Endothelial cell of umbilical vein (primary cell): ENCODE measurements at regions not wholly inside any gene's neighbourhood (a gene's known extent, or its start where the extent isn't known, plus 50 kb on each side); places are given as distances from the start of the nearest gene placed in this dataset.

Source experiments
- BruUV-seq: library from RNA; stranded (reverse); fragments of 400-500 nt; replicated peaks from 2 replicates; lab custom pipeline; 2021; lab: Mats Ljungman, UMichigan
- CTCF ChIA-PET: fragments of 300-600, 350-600 bp; sonication (Branson Sonifier 250); formaldehyde crosslinking; loops from one replicate; lab custom pipeline; 2021; ENCODE audit warnings: antibody characterized with exemption, inconsistent platforms; lab: Charles Lee
- POLR2A ChIA-PET: fragments of 300-600, 350-600 bp; sonication (Branson Sonifier 250); formaldehyde crosslinking; loops from one replicate; lab custom pipeline; 2021; ENCODE audit warnings: antibody characterized with exemption, inconsistent platforms; lab: Charles Lee
- DNase-seq: peaks from one replicate; pipeline ENCODE4 v3.0.0-alpha.2; 2011; ENCODE audit warnings: low read depth, low spot score
- FAIRE-seq: peaks from 2 replicates; lab custom pipeline; 2011; peaks lifted over from hg19 to GRCh38; lab: Jason Lieb, UNC
- H2AFZ ChIP-seq: 2 replicates; pipeline ENCODE4 v1.6.0; 2012; ENCODE audit warnings: low read depth, low read length, control low read depth, inconsistent platforms
- H3K27ac ChIP-seq: 2 replicates; pipeline ENCODE4 v1.5.1; 2011; ENCODE audit warnings: low read depth, mild to moderate bottlenecking, control low read depth, low read length, moderate library complexity; ENCODE audit not compliant: insufficient read depth
- H3K27me3 ChIP-seq, 2 experiments: 2 replicates each; pipeline versions ENCODE4 v1.6.0 to v1.6.1; 2011; ENCODE audit warnings: low read length in 2 of 2, mixed read lengths in 1 of 2; ENCODE audit not compliant: control insufficient read depth in 2 of 2, insufficient read depth in 2 of 2
- H3K36me3 ChIP-seq, 2 experiments: 2 replicates in 1 of 2; 3 replicates in 1 of 2; pipeline ENCODE4 v1.5.1; 2011; ENCODE audit warnings: low read length in 2 of 2, mild to moderate bottlenecking in 1 of 2, moderate library complexity in 1 of 2; ENCODE audit not compliant: control insufficient read depth in 2 of 2, insufficient read depth in 2 of 2; ENCODE audit errors: extremely low read depth in 1 of 2
- H3K4me1 ChIP-seq: 3 replicates; pipeline ENCODE4 v1.5.1; 2011; ENCODE audit warnings: mild to moderate bottlenecking, low read length; ENCODE audit not compliant: control insufficient read depth, insufficient read depth; ENCODE audit errors: extremely low read depth
- H3K4me2 ChIP-seq: 2 replicates; pipeline ENCODE4 v1.6.1; 2011; ENCODE audit warnings: low read length, control low read depth, mixed read lengths; ENCODE audit not compliant: insufficient read depth
- H3K4me3 ChIP-seq, 3 experiments: fragments of 200-600 bp in 1 of 3; sonication (generic), shearing (Covaris generic) in 1 of 3; replicated peaks in 1 of 3; 2 replicates each; pipeline ENCODE4 v1.5.1; 2011 to 2016; ENCODE audit warnings: control low read depth in 3 of 3, low read length in 3 of 3, mild to moderate bottlenecking in 2 of 3, inconsistent platforms in 1 of 3, low read depth in 1 of 3, moderate library complexity in 1 of 3; ENCODE audit not compliant: insufficient read depth in 1 of 3
- H3K79me2 ChIP-seq: 2 replicates; pipeline ENCODE4 v1.6.0; 2012; ENCODE audit warnings: low read length, inconsistent platforms; ENCODE audit not compliant: control insufficient read depth, insufficient read depth
- H3K9ac ChIP-seq: replicated peaks from 2 replicates; pipeline ENCODE3; 2011; ENCODE audit warnings: low read length, control low read depth; ENCODE audit not compliant: insufficient read depth; ENCODE audit errors: extremely low read depth
- H3K9me1 ChIP-seq: replicated peaks from 3 replicates; pipeline ENCODE4 v1.6.0; 2011; ENCODE audit warnings: mild to moderate bottlenecking, low read length; ENCODE audit not compliant: control insufficient read depth, insufficient read depth; ENCODE audit errors: extremely low read depth
- H3K9me3 ChIP-seq: replicated peaks from 2 replicates; pipeline ENCODE4 v1.5.1; 2012; ENCODE audit warnings: low read length, inconsistent platforms; ENCODE audit not compliant: control insufficient read depth, insufficient read depth
- H4K20me1 ChIP-seq: replicated peaks from 2 replicates; pipeline ENCODE3; 2011; ENCODE audit warnings: mild to moderate bottlenecking, low read length; ENCODE audit not compliant: control insufficient read depth, insufficient read depth; ENCODE audit errors: extremely low read depth
- CTCF ChIP-seq, 2 donors: IDR thresholded peaks; 1 replicate in 1 of 2; 2 replicates in 1 of 2; pipeline ENCODE4 v1.5.1; 2011; ENCODE audit warnings: low read length in 2 of 2, mild to moderate bottlenecking in 2 of 2, moderate library complexity in 2 of 2, control low read depth in 1 of 2, inconsistent platforms in 1 of 2, low read depth in 1 of 2; ENCODE audit not compliant: insufficient read depth in 1 of 2; ENCODE audit errors: extremely low read depth in 1 of 2
- FOS ChIP-seq: IDR thresholded peaks from 2 replicates; pipeline ENCODE4 v1.6.1; 2011; ENCODE audit warnings: mild to moderate bottlenecking, low read length, moderate library complexity, borderline replicate concordance; ENCODE audit not compliant: insufficient read depth
- GATA2 ChIP-seq: IDR thresholded peaks from 2 replicates; pipeline ENCODE4 v1.7.0; 2011; ENCODE audit warnings: low read depth, mild to moderate bottlenecking, moderate library complexity, mixed read lengths, low read length; ENCODE audit not compliant: insufficient read length, insufficient read depth
- JUN ChIP-seq: IDR thresholded peaks from 2 replicates; pipeline ENCODE4 v1.6.1; 2011; ENCODE audit warnings: borderline replicate concordance, low read depth; ENCODE audit not compliant: insufficient read length, insufficient read depth
- MAX ChIP-seq: IDR thresholded peaks from 2 replicates; pipeline ENCODE4 v1.6.1; 2011; ENCODE audit not compliant: insufficient read depth, insufficient read length
- POLR2A ChIP-seq: IDR thresholded peaks from 2 replicates; pipeline ENCODE4 v1.6.1; 2012; ENCODE audit warnings: low read depth, mild to moderate bottlenecking, control low read depth, low read length
- POLR2AphosphoS5 ChIP-seq: IDR thresholded peaks from 2 replicates; pipeline ENCODE4 v1.6.1; 2012; ENCODE audit warnings: low read depth, mild to moderate bottlenecking, control low read depth, low read length, moderate library complexity; ENCODE audit not compliant: insufficient read depth
- dilution Hi-C: fragments of 300-500 bp; cut with MboI; formaldehyde crosslinking; loops from one replicate; pipeline ENCODE4 v1.15.0; 2019; ENCODE audit warnings: low sequenced_read_pairs; ENCODE audit not compliant: extremely low pct_ligation_motif_present
- intact Hi-C: fragments of 100-400 bp; cut with micrococcal nuclease; formaldehyde crosslinking; loops from one replicate; pipeline ENCODE4 v1.10.0; 2022

- no TSS peak for BruUV-seq
- Histone ChIP-seq H3K9me1 (no peaks in the 10 kb centered on the region), H3K79me2 (no peaks in the 10 kb centered on the region), H3K27ac (no peak overlapping the region), H3K27me3 (no peaks in the 10 kb centered on the region), H3K9ac (no peak overlapping the region), H3K4me3 (no peak overlapping the region), H3K36me3 (no peaks in the 10 kb centered on the region), H3K4me1 (no peaks in the 10 kb centered on the region), H3K4me2 (no peak overlapping the region), H2AFZ (no peak overlapping the region), H3K9me3 (no peaks in the 10 kb centered on the region), H4K20me1 (no peaks in the 10 kb centered on the region)
- no peak for DNase-seq
- no peak for FAIRE-seq
- ChIA-PET CTCF (no interaction called here), POLR2A (no interaction called here)
- intact Hi-C loops (no loop called here), dilution Hi-C loops (no loop called here)
- TF ChIP-seq POLR2A (no peak), GATA2 (no peak), MAX (peak; percentile 29), POLR2AphosphoS5 (no peak), JUN (no peak), FOS (no peak), CTCF (IDR thresholded peaks at IDR 0.05; ENCODE audit: extremely low read depth in 1 of 2, insufficient read depth in 1 of 2, low read depth in 1 of 2, low read length in 2 of 2) (no peak)
These were observed 178.5 kb downstream of the OLFM1 start for GRCh38 chr9:135265931-135266330.
